Endothelial cell of umbilical vein (primary cell): ENCODE measurements at regions not wholly inside any gene's neighbourhood (a gene's known extent, or its start where the extent isn't known, plus 50 kb on each side); places are given as distances from the start of the nearest gene placed in this dataset.

Experiments used
- CTCF ChIP-seq, 2 donors: IDR thresholded peaks; 1 replicate in 1 of 2; 2 replicates in 1 of 2; pipeline ENCODE4 v1.5.1; 2011; ENCODE audit warnings: low read length in 2 of 2, mild to moderate bottlenecking in 2 of 2, moderate library complexity in 2 of 2, control low read depth in 1 of 2, inconsistent platforms in 1 of 2, low read depth in 1 of 2; ENCODE audit not compliant: insufficient read depth in 1 of 2; ENCODE audit errors: extremely low read depth in 1 of 2
- MAX ChIP-seq: IDR thresholded peaks from 2 replicates; pipeline ENCODE4 v1.6.1; 2011; ENCODE audit not compliant: insufficient read depth, insufficient read length
- MYC ChIP-seq: IDR thresholded peaks from one replicate; pipeline ENCODE4 v1.6.1; 2011; ENCODE audit warnings: mild to moderate bottlenecking, low read depth, low read length
- POLR2A ChIP-seq: IDR thresholded peaks from 2 replicates; pipeline ENCODE4 v1.6.1; 2012; ENCODE audit warnings: low read depth, mild to moderate bottlenecking, control low read depth, low read length
- POLR2AphosphoS5 ChIP-seq: IDR thresholded peaks from 2 replicates; pipeline ENCODE4 v1.6.1; 2012; ENCODE audit warnings: low read depth, mild to moderate bottlenecking, control low read depth, low read length, moderate library complexity; ENCODE audit not compliant: insufficient read depth

- TF ChIP-seq POLR2A (no peak), MAX (no peak), CTCF (IDR thresholded peaks at IDR 0.05; ENCODE audit: extremely low read depth in 1 of 2, insufficient read depth in 1 of 2, low read depth in 1 of 2, low read length in 2 of 2) (no peak), POLR2AphosphoS5 (no peak), MYC (no peak)
Observed at GRCh38 chr7:46281071-46281470, 360.0 kb upstream of the IGFBP3 start.
